Activated CD4-positive, alpha-beta T cell treated with anti-CD3 and anti-CD28 coated beads for 36 hours (primary cell): ENCODE measurements at regions not wholly inside any gene's neighbourhood (a gene's known extent, or its start where the extent isn't known, plus 50 kb on each side); places are given as distances from the start of the nearest gene placed in this dataset.
A peak's percentile ranks its signal among the peaks of the same experiment; 100 is the strongest.

Experiments used
- ATAC-seq: fragments of 200-7000 bp; cut with Tn5 transposase; one replicate; pipeline ENCODE4 v1.10.0; 2021; ENCODE audit warnings: mild to moderate bottlenecking, moderate library complexity
- CTCF ChIA-PET: fragments of 350-600 bp; sonication (Branson Sonifier 250); formaldehyde crosslinking; loops from one replicate; lab custom pipeline; 2021; ENCODE audit warnings: antibody characterized with exemption; lab: Charles Lee
- POLR2A ChIA-PET: fragments of 350-600 bp; sonication (Branson Sonifier 250); formaldehyde crosslinking; loops from one replicate; lab custom pipeline; 2021; ENCODE audit warnings: antibody characterized with exemption, inconsistent platforms; lab: Charles Lee
- DNase-seq: peaks from one replicate; pipeline ENCODE4 v3.0.0-alpha.2; 2020
- H3K27ac Mint-ChIP-seq: one replicate; pipeline ENCODE4 v1.8.0; 2021; ENCODE audit warnings: mixed read lengths
- H3K27me3 Mint-ChIP-seq: one replicate; pipeline ENCODE4 v1.8.0; 2021; ENCODE audit warnings: mixed read lengths
- H3K36me3 Mint-ChIP-seq: one replicate; pipeline ENCODE4 v1.8.0; 2021; ENCODE audit warnings: low read depth, mixed read lengths
- H3K4me1 Mint-ChIP-seq: one replicate; pipeline ENCODE4 v1.8.0; 2021; ENCODE audit warnings: mixed read lengths
- H3K4me3 Mint-ChIP-seq: one replicate; pipeline ENCODE4 v1.8.0; 2021; ENCODE audit warnings: mild to moderate bottlenecking, moderate library complexity, mixed read lengths
- H3K9me3 Mint-ChIP-seq: one replicate; pipeline ENCODE4 v1.8.0; 2021; ENCODE audit warnings: low read depth, mixed read lengths
- intact Hi-C, 2 experiments: fragments of 100-400 bp; cut with DNase I in 1 of 2; cut with micrococcal nuclease in 1 of 2; formaldehyde crosslinking; loops; one replicate each; pipeline versions ENCODE4 v1.14.2 to v1.15.1; 2022 to 2024; cut with DNase I, micrococcal nuclease

DNA sequence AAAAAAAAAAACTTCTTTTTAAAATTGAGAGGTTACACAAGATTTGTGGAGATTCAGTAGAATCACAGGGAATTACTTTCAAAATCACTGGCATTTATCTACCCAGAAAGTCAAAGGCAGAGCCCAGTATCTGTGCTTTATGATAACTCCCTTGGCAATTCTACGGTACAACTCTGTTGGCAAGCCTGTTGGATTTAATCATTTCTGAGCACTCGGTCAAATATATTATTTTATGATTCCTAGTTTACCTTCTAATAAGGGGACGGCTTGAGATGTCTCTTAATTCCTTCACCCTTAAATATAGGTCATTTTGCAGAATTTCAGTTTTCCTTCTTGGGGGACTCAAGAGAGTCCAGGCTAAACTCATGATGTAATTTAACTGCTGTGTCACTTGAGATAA is 987.6 kb downstream of the EFNB2 start:
- Mint-ChIP-seq H3K4me3 (no peak overlapping the region), H3K27me3 (no peaks in the 10 kb centered on the region), H3K27ac (no peak overlapping the region), H3K36me3 (no peaks in the 10 kb centered on the region), H3K9me3 (no peaks in the 10 kb centered on the region), H3K4me1 (peaks cover 7% of the 10 kb centered on the region)
- intact Hi-C loops, result no loop called here
- CTCF ChIA-PET, result no interaction called here
- ATAC-seq (no peak), DNase-seq (no peak)
- POLR2A ChIA-PET, result no interaction called here

DNA sequence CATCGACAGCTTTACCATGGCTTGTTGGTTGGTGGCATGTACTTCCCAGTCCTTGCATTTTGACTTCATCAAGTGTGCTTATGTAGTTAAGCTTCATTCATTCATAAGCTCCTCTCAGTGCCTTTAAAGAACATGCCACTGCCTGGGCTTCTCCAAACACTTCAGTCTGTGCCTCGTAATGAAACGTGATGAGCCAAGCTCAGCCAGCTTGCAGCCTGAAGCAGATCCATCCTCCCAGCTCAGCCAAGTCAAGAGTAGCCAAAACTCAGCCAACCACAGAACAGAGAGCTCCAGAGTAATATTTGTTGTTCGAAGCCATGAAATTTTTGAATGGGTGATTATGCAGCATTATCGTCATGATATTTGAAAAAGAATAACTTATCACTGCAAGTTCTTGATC is 989.7 kb downstream of the EFNB2 start:
- intact Hi-C loops, result no loop called here

DNA sequence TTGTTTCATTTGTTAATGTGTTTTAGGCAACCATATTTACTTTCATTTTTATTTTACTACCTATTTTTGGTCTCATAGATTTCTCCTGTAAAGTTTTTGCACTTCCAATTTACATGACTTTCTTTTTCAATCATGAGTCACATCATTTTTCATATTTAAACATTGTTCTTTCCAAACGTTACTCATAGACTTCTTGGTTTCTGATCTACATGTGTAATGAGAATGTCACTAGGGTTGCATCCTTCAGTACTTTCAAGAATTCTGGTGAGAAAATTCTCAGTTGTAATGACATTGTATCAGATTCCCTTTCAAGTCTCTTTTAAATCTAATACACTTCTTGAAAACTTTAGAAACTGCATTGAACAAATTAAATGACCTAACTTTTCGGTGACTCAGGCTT is 991.7 kb downstream of the EFNB2 start:
- Mint-ChIP-seq H3K27ac (no peak overlapping the region), H3K9me3 (no peaks in the 10 kb centered on the region), H3K36me3 (no peaks in the 10 kb centered on the region), H3K4me1 (peaks cover 7% of the 10 kb centered on the region), H3K27me3 (no peaks in the 10 kb centered on the region), H3K4me3 (no peak overlapping the region)
- ChIA-PET CTCF (no interaction called here), POLR2A (no interaction called here)
- intact Hi-C loops, result no loop called here
- ATAC-seq (peak; percentile 63), DNase-seq (no peak)

More for the DNA sequence above, 989.7 kb downstream of the EFNB2 start:
- Mint-ChIP-seq H3K36me3 (no peaks in the 10 kb centered on the region), H3K4me1 (peaks cover 7% of the 10 kb centered on the region), H3K9me3 (no peaks in the 10 kb centered on the region), H3K27me3 (no peaks in the 10 kb centered on the region), H3K4me3 (no peak overlapping the region), H3K27ac (no peak overlapping the region)
- POLR2A ChIA-PET, result no interaction called here
- no peak for DNase-seq
- ATAC-seq, result no peak
- CTCF ChIA-PET, result no interaction called here

DNA sequence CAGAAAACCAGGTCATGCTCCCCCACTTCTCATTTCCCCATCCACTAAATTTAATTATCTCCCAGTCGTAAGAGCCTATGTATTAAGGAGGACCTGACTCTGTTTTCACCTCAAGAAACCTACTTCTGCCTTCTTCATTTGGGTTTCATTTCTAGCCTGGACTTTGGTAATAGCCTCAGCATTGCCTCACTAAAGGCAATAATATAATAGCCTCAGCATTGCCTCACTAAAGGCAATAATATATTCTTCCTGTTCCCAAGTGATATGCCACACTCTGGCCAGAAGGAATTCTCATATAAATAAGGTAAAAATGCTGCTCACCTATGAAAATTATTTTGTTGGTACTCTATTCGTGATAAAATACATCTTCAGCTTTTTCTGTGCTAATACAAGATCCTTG is 993.9 kb downstream of the EFNB2 start:
- Mint-ChIP-seq H3K4me3 (no peak overlapping the region), H3K4me1 (peaks cover 7% of the 10 kb centered on the region), H3K36me3 (no peaks in the 10 kb centered on the region), H3K27me3 (no peaks in the 10 kb centered on the region), H3K27ac (no peak overlapping the region), H3K9me3 (no peaks in the 10 kb centered on the region)
- ATAC-seq (no peak), DNase-seq (no peak)
- ChIA-PET POLR2A (no interaction called here), CTCF (no interaction called here)
- intact Hi-C loops, result no loop called here

DNA sequence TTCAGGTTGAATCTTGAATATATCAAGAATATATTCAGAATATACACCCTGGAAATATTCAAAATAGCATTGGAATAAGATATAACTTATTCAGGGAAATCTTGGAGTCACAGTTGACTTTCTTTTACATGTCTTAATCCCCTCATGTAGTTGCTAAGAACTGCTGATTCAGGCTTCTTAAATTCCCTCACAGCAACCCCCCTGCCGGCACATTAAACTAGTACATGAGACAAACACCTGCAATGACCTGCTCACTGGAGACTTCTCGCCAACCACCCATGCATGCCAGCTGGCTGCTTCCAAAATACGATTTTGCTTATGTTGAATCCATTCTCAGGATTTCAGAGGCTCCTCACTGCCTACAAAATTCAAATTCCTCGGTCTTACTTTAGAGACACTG is 997.1 kb downstream of the EFNB2 start:
- Mint-ChIP-seq H3K9me3 (no peaks in the 10 kb centered on the region), H3K27me3 (no peaks in the 10 kb centered on the region), H3K36me3 (no peaks in the 10 kb centered on the region), H3K4me1 (peaks cover under 1% of the 10 kb centered on the region), H3K27ac (no peak overlapping the region), H3K4me3 (no peak overlapping the region)
- no peak for ATAC-seq
- CTCF ChIA-PET, result no interaction called here
- intact Hi-C loops, result no loop called here
- DNase-seq, result no peak
- POLR2A ChIA-PET, result no interaction called here

DNA sequence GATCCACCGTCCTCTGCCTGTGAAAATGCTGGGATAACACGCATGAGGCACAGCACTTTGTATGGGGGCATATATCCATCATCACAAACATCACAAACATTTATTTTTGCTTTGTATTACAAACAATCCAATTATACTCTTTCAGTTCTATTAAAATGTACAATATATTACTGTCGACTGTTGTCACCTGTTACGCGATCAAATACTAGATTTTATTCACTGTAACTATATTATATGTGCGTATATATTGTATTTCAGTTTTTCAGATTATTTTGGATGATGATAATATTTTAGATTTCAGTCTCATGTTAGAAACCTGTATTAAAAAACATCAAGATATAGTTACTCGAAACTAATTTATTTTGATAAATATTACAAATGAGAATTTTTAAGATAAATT is 998.3 kb downstream of the EFNB2 start:
- POLR2A ChIA-PET, result no interaction called here
- CTCF ChIA-PET, result no interaction called here

DNA sequence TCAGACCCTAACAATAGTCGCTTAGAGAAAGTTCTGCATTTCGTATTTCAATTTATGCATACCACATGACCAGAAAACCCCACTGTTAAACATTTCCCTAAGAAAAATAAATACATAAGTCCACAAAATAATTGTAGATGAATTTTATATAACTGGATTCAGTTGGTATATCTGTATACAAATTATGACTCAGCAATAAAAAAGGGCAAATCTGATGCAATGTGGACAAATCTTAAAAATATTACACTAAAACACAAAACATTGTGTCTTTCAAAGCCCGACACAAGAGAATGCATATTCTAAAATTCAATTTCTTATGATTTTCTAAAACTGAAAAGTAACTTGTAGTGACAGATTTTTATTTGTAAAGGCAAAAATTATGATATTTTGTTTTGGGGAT is 1005.0 kb downstream of the EFNB2 start:
- CTCF ChIA-PET, result no interaction called here
- H3K4me3 Mint-ChIP-seq, result no peak overlapping the region
- no peak for ATAC-seq
- no peak overlapping the region for H3K27ac Mint-ChIP-seq
- H3K4me1 Mint-ChIP-seq, result no peaks in the 10 kb centered on the region
- POLR2A ChIA-PET, result no interaction called here
- no peaks in the 10 kb centered on the region for H3K36me3 Mint-ChIP-seq
- no peaks in the 10 kb centered on the region for H3K27me3 Mint-ChIP-seq
- DNase-seq, result no peak
- intact Hi-C loops, result no loop called here
- H3K9me3 Mint-ChIP-seq, result no peaks in the 10 kb centered on the region

More for the DNA sequence above, 998.3 kb downstream of the EFNB2 start:
- Mint-ChIP-seq H3K9me3 (no peaks in the 10 kb centered on the region), H3K36me3 (no peaks in the 10 kb centered on the region), H3K27me3 (no peaks in the 10 kb centered on the region), H3K27ac (no peak overlapping the region), H3K4me1 (no peaks in the 10 kb centered on the region), H3K4me3 (no peak overlapping the region)
- intact Hi-C loops, result no loop called here
- ATAC-seq (no peak), DNase-seq (no peak)

DNA sequence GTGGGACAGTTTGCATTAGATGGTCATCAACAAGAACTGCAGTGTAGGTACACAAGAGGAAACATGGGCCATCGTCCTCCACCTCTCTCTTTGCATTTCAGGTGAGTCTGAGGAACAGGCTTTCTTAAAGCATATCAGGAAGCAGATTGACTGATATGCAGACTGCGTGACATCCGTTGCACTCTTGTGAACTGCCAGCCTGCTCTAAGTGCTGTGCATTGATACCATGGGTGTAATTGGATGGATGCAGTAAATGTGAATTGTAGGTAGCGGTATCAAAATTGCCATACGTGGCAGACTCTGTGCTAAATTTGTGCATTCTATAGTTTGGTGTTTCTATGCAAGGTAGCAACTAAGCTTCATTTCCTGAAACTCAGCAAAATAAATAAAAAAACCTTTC is 1008.3 kb downstream of the EFNB2 start:
- no peaks in the 10 kb centered on the region for H3K9me3 Mint-ChIP-seq
- ATAC-seq (no peak), DNase-seq (no peak)
- H3K27ac Mint-ChIP-seq, result no peak overlapping the region
- peaks cover 3% of the 10 kb centered on the region for H3K27me3 Mint-ChIP-seq
- no peaks in the 10 kb centered on the region for H3K36me3 Mint-ChIP-seq
- CTCF ChIA-PET, result no interaction called here
- no peak overlapping the region for H3K4me3 Mint-ChIP-seq
- H3K4me1 Mint-ChIP-seq, result no peaks in the 10 kb centered on the region
- POLR2A ChIA-PET, result no interaction called here
- intact Hi-C loops, result no loop called here

DNA sequence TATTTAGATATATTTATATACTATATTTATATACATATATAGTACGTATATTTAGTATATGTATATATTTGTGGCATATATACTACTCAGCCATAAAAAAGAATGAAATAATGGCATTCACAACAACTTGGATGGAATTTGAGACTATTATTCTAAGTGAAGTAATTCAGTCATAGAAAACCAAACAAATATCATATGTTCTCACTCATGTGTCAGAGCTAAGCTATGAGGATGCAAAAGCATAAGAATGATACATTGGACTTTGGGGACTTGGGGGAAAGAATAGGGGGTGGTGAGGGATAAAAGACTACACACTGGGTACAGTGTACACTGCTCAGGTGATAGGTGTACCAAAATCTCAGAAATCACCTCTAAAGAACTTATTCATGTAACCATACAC is 1015.7 kb downstream of the EFNB2 start:
- no peak for ATAC-seq
- intact Hi-C loops, result no loop called here
- no peaks in the 10 kb centered on the region for H3K9me3 Mint-ChIP-seq
- H3K4me3 Mint-ChIP-seq, result no peak overlapping the region
- DNase-seq, result no peak
- H3K4me1 Mint-ChIP-seq, result no peaks in the 10 kb centered on the region
- no peak overlapping the region for H3K27ac Mint-ChIP-seq
- H3K27me3 Mint-ChIP-seq, result no peaks in the 10 kb centered on the region
- no peaks in the 10 kb centered on the region for H3K36me3 Mint-ChIP-seq
- CTCF ChIA-PET, result no interaction called here
- POLR2A ChIA-PET, result no interaction called here

DNA sequence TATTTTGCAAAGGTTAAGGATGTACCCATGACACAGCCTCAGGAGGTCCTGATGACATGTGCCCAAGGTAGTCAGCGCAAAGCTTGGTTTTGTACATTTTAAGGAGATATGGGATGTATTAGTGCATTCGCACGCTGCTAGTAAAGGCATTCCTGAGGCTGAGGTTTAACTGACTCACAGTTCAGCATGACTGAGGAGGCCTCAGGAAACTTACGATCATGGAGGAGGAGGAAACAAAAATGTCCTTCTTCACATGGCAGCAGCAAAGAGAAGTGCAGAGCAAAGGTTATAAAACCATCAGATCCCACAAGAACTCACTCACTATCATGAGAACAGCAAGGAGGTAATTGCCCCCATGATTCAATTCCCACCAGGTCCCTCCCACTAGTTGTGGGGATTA is 1017.4 kb downstream of the EFNB2 start:
- CTCF ChIA-PET, result interaction anchor here (1.0 kb wide), 1 partner anchor 86 kb away, joined by 5 read pairs; no protein-coding TSS in a partner anchor
- no peaks in the 10 kb centered on the region for H3K4me1 Mint-ChIP-seq
- DNase-seq (no peak), ATAC-seq (no peak)
- no peaks in the 10 kb centered on the region for H3K9me3 Mint-ChIP-seq
- POLR2A ChIA-PET, result no interaction called here
- no peak overlapping the region for H3K27ac Mint-ChIP-seq
- intact Hi-C loops, result no loop called here
- H3K4me3 Mint-ChIP-seq, result no peak overlapping the region
- H3K36me3 Mint-ChIP-seq, result no peaks in the 10 kb centered on the region
- H3K27me3 Mint-ChIP-seq, result no peaks in the 10 kb centered on the region

DNA sequence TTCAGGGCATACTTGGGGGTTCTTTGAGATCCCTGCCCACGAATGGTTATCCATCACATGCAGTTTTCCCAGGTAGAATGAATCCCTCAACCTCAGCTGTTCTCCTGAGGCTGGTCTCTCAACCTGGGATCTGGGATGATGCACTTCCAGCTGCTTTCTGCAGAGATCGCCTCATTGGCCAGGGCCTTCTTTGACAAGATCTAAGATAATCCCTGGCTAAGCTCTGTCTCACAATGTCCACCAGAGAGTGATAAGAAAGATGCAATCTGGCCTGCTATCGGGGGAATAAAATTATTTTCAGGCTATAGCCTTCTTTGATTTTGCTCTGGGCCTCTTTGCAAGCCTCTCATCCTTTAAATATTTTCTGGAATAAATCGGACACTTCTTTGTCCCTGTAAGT is 1021.1 kb downstream of the EFNB2 start:
- ChIA-PET POLR2A (no interaction called here), CTCF (interaction anchor here (0.7 kb wide), 1 partner anchor 505 kb away, joined by 3 read pairs; no protein-coding TSS in a partner anchor)
- Mint-ChIP-seq H3K36me3 (no peaks in the 10 kb centered on the region), H3K4me3 (no peak overlapping the region), H3K4me1 (no peaks in the 10 kb centered on the region), H3K27me3 (no peaks in the 10 kb centered on the region), H3K9me3 (no peaks in the 10 kb centered on the region), H3K27ac (no peak overlapping the region)
- intact Hi-C loops, result no loop called here
- ATAC-seq (no peak), DNase-seq (no peak)

DNA sequence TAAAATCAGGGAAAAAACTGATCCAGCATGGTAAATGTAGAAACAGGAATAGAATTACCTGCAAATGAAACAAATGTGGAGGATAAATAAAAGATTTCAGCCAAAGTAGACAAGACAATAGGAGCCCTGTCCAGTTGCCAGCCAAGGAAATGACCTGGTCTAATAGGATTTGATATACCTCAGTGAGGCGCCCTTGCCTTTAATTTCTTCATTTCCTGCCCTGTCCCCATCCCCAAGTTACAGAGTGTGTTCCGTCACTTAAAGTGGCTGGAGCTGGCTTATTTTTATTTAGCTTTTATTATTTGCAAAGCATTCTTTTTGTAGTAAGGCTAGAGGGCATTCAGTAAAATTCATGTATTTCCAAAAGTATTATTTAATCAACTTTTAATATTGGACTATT is 1022.0 kb downstream of the EFNB2 start:
- intact Hi-C loops, result no loop called here
- ChIA-PET CTCF (no interaction called here), POLR2A (no interaction called here)
- no peak overlapping the region for H3K27ac Mint-ChIP-seq
- no peak for DNase-seq
- no peaks in the 10 kb centered on the region for H3K4me1 Mint-ChIP-seq
- no peaks in the 10 kb centered on the region for H3K36me3 Mint-ChIP-seq
- no peaks in the 10 kb centered on the region for H3K9me3 Mint-ChIP-seq
- no peak for ATAC-seq
- H3K27me3 Mint-ChIP-seq, result no peaks in the 10 kb centered on the region
- no peak overlapping the region for H3K4me3 Mint-ChIP-seq
